ENCODE measurements at regions not wholly inside any gene's neighbourhood (a gene's known extent, or its start where the extent isn't known, plus 50 kb on each side); places are given as distances from the start of the nearest gene placed in this dataset.

DNA sequence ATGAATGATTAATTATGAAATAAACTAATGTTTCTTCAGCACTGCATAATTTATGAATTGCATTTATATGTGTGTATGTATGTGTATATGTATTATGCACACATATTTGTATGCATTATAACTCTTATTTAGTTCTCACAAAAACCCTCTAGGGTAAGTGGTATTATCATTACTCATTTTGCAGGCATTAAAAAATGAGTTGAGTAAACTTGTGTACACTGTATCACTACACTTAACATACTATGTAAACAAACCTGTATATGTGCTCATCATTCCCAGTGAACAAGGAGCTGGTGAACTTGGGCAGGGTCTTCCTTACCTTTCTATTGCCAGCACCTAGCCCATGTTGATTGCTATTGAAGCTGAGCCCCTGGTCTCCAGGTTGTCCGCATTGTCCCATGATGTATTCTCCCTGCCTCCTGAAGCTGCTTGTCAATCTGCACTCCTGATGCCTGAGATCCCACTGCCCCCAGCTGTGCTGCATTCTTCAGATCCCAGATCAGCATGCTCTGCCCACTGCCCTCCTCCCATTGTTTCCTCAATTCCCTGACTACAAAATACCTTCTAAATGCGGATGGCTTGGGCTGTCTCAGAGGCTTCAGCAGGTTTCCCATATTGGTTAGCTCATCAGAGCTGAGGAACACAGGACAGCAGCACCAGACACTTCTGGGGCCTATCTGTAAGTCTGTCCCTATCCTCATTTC, 267.9 kb upstream of the SESN3 start:
- no peak for TF ChIP-seq ZNF565 (CRISPR knock-in tag; conservative IDR thresholded peaks at IDR 0.05; ENCODE audit: low read depth)
- TF ChIP-seq ZC3H10 (CRISPR knock-in tag; IDR thresholded peaks at IDR 0.05), result no peak
- TF ChIP-seq, protein P1, sequence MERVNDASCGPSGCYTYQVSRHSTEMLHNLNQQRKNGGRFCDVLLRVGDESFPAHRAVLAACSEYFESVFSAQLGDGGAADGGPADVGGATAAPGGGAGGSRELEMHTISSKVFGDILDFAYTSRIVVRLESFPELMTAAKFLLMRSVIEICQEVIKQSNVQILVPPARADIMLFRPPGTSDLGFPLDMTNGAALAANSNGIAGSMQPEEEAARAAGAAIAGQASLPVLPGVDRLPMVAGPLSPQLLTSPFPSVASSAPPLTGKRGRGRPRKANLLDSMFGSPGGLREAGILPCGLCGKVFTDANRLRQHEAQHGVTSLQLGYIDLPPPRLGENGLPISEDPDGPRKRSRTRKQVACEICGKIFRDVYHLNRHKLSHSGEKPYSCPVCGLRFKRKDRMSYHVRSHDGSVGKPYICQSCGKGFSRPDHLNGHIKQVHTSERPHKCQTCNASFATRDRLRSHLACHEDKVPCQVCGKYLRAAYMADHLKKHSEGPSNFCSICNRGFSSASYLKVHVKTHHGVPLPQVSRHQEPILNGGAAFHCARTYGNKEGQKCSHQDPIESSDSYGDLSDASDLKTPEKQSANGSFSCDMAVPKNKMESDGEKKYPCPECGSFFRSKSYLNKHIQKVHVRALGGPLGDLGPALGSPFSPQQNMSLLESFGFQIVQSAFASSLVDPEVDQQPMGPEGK (CRISPR knock-in tag; IDR thresholded peaks at IDR 0.05; ENCODE audit: borderline replicate concordance), result no peak
- no peak for TF ChIP-seq SNAI2 (CRISPR knock-in tag; IDR thresholded peaks at IDR 0.05)
- no peak for TF ChIP-seq RARB (CRISPR knock-in tag; IDR thresholded peaks at IDR 0.05)
- no peak for TF ChIP-seq ISL1 (CRISPR knock-in tag; IDR thresholded peaks at IDR 0.05)
- TF ChIP-seq ZNF8 (CRISPR knock-in tag; IDR thresholded peaks at IDR 0.05), result no peak
- no peak for TF ChIP-seq ZFP3 (CRISPR knock-in tag; IDR thresholded peaks at IDR 0.05)

Data from SK-N-SH treated with all-trans-retinoic acid at 6 μM for 48 hours (cell line).